Large intestine (tissue), 3 donors: ENCODE measurements at regions not wholly inside any gene's neighbourhood (a gene's known extent, or its start where the extent isn't known, plus 50 kb on each side); places are given as distances from the start of the nearest gene placed in this dataset.
"Not testable (repeated sequence)": the region's sequence is repeated elsewhere in the genome, so short reads cannot be mapped to it uniquely, and the experiment has no call there.

ENCODE experiments used
- DNase-seq, 2 donors: peaks; one replicate each; pipeline versions ENCODE4 v3.0.0 to v3.0.0-alpha.2; 2013
- H3K27ac ChIP-seq: one replicate; pipeline ENCODE4 v1.5.1; 2013; ENCODE audit warnings: low read length
- H3K27me3 ChIP-seq: 2 replicates; pipeline ENCODE4 v1.6.1; 2013; ENCODE audit warnings: low read length; ENCODE audit not compliant: control insufficient read depth, insufficient read depth
- H3K36me3 ChIP-seq: 2 replicates; pipeline ENCODE4 v1.6.1; 2013; ENCODE audit warnings: low read length; ENCODE audit not compliant: control insufficient read depth, insufficient read depth
- H3K4me1 ChIP-seq: one replicate; pipeline ENCODE4 v1.6.1; 2013; ENCODE audit warnings: low read length; ENCODE audit not compliant: control insufficient read depth, insufficient read depth
- H3K4me3 ChIP-seq: one replicate; pipeline ENCODE4 v1.5.1; 2013; ENCODE audit warnings: low read length
- H3K9me3 ChIP-seq: one replicate; pipeline ENCODE4 v1.6.1; 2013; ENCODE audit warnings: mild to moderate bottlenecking, low read depth, low read length, moderate library complexity; ENCODE audit not compliant: control insufficient read depth
- WGBS: methylation state at CpG from one replicate; pipeline ENCODE4 v1.1.5; 2013; ENCODE audit warnings: low lambda C conversion rate; ENCODE audit not compliant: insufficient coverage; 5-methylcytosine and 5-hydroxymethylcytosine counted together

- no peaks in the 10 kb centered on the region for H3K36me3 ChIP-seq
- DNase-seq = no peak
- H3K4me3 ChIP-seq = no peak overlapping the region
- no peak overlapping the region for H3K27ac ChIP-seq
- H3K27me3 ChIP-seq = no peaks in the 10 kb centered on the region
- H3K4me1 ChIP-seq = no peaks in the 10 kb centered on the region
- no peaks in the 10 kb centered on the region for H3K9me3 ChIP-seq
Measured at GRCh38 chr3:99322551-99322950, 315.8 kb upstream of the COL8A1 start.

- no peaks in the 10 kb centered on the region for H3K4me1 ChIP-seq
- H3K36me3 ChIP-seq = no peaks in the 10 kb centered on the region
- WGBS = no CpG with 5 or more reads among the region's 1 CpG
Measured at GRCh38 chr3:99321261-99321660, 317.1 kb upstream of the COL8A1 start.

GRCh38 chr3:99319961-99320360, 318.4 kb upstream of the COL8A1 start:
- WGBS = no CpG with 5 or more reads among the region's 2 CpGs
- H3K4me1 ChIP-seq = no peaks in the 10 kb centered on the region
- H3K27me3 ChIP-seq = no peaks in the 10 kb centered on the region
- no peak overlapping the region for H3K4me3 ChIP-seq
- H3K27ac ChIP-seq = no peak overlapping the region
- no peaks in the 10 kb centered on the region for H3K9me3 ChIP-seq
- DNase-seq = no peak
- no peaks in the 10 kb centered on the region for H3K36me3 ChIP-seq

More at GRCh38 chr3:99321261-99321660, 317.1 kb upstream of the COL8A1 start:
- H3K27me3 ChIP-seq = no peaks in the 10 kb centered on the region
- no peak overlapping the region for H3K4me3 ChIP-seq
- H3K9me3 ChIP-seq = no peaks in the 10 kb centered on the region
- DNase-seq = no peak
- no peak overlapping the region for H3K27ac ChIP-seq

DNA sequence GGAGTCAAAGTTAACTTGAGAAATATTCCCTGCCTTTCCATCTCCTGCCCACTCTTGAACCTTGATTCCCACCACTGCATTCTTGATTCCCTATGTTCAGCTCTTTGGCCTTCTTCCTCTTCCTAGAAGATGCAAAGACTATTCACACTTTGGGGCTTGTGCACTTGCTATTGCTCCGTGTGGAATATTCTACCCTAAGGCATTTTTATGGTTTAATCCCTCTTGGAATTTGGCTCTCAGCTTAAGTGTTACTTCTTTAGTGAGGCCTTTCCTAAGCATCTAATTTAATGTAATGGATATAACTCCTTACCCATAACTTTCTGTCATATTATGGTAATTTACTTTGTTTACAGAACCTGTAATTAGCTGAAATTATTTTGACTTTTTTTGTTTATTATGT, 318.9 kb upstream of the COL8A1 start:
- H3K4me1 ChIP-seq = no peaks in the 10 kb centered on the region
- no peaks in the 10 kb centered on the region for H3K27me3 ChIP-seq
- H3K9me3 ChIP-seq = no peaks in the 10 kb centered on the region
- no peaks in the 10 kb centered on the region for H3K36me3 ChIP-seq
- no peak overlapping the region for H3K4me3 ChIP-seq
- no peak for DNase-seq
- H3K27ac ChIP-seq = no peak overlapping the region
- WGBS = no CpG with 5 or more reads among the region's 1 CpG

GRCh38 chr3:99317201-99317600, 321.2 kb upstream of the COL8A1 start:
- Histone ChIP-seq H3K27me3 (no peaks in the 10 kb centered on the region), H3K4me3 (no peak overlapping the region), H3K9me3 (no peaks in the 10 kb centered on the region), H3K4me1 (no peaks in the 10 kb centered on the region), H3K36me3 (no peaks in the 10 kb centered on the region), H3K27ac (no peak overlapping the region)
- DNase-seq = no peak
- 86% methylated on average over 1 of the region's 2 CpGs for WGBS

DNA sequence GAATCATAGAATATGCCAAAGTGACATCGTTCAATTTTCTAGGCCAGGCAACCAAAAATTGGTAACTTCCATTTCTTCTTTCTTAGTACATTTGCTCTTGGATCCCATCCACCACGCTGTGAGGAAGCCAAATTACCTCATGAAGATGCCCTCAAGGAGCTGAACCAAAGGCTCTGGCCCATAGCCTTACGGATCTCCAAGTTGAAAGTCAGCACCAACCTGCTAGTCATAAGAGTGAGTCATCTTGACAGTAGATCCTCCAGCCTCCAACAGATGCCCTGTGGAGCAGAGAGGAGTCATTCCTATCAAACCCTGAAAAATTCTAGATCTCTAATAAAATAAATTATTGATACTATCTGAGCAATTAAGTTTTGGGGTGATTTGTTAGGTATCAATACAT, 322.5 kb upstream of the COL8A1 start:
- H3K36me3 ChIP-seq = no peaks in the 10 kb centered on the region
- no peak for DNase-seq
- H3K4me1 ChIP-seq = no peaks in the 10 kb centered on the region
- no peak overlapping the region for H3K27ac ChIP-seq
- H3K4me3 ChIP-seq = no peak overlapping the region
- H3K9me3 ChIP-seq = no peaks in the 10 kb centered on the region
- 100% methylated on average over 1 of the region's 3 CpGs for WGBS
- no peaks in the 10 kb centered on the region for H3K27me3 ChIP-seq

- Histone ChIP-seq H3K27ac (no peak overlapping the region), H3K36me3 (no peaks in the 10 kb centered on the region), H3K9me3 (no peaks in the 10 kb centered on the region), H3K4me3 (no peak overlapping the region), H3K4me1 (no peaks in the 10 kb centered on the region), H3K27me3 (no peaks in the 10 kb centered on the region)
- DNase-seq = no peak
Measured at GRCh38 chr3:99313485-99313884, 324.9 kb upstream of the COL8A1 start.

- WGBS = 80% methylated on average over 1 of the region's 1 CpG
- H3K27ac ChIP-seq = no peak overlapping the region
Measured at GRCh38 chr3:99298661-99299060, 339.7 kb upstream of the COL8A1 start.

GRCh38 chr3:99295836-99296235, 342.6 kb upstream of the COL8A1 start:
- Histone ChIP-seq H3K4me1 (no peaks in the 10 kb centered on the region), H3K27ac (no peak overlapping the region), H3K36me3 (no peaks in the 10 kb centered on the region), H3K9me3 (no peaks in the 10 kb centered on the region), H3K4me3 (no peak overlapping the region), H3K27me3 (no peaks in the 10 kb centered on the region)
- WGBS = no CpG with 5 or more reads among the region's 1 CpG
- DNase-seq = no peak

More at GRCh38 chr3:99298661-99299060, 339.7 kb upstream of the COL8A1 start:
- no peak overlapping the region for H3K4me3 ChIP-seq
- H3K9me3 ChIP-seq = no peaks in the 10 kb centered on the region
- H3K27me3 ChIP-seq = no peaks in the 10 kb centered on the region
- DNase-seq = no peak
- no peaks in the 10 kb centered on the region for H3K4me1 ChIP-seq
- no peaks in the 10 kb centered on the region for H3K36me3 ChIP-seq

- not testable (repeated sequence) for H3K4me1 ChIP-seq, H3K27ac ChIP-seq, H3K36me3 ChIP-seq, DNase-seq, H3K9me3 ChIP-seq, H3K4me3 ChIP-seq, H3K27me3 ChIP-seq
- no CpG with 5 or more reads among the region's 8 CpGs for WGBS
Measured at GRCh38 chr3:99294092-99294491, 344.3 kb upstream of the COL8A1 start.

- no CpG with 5 or more reads among the region's 2 CpGs for WGBS
Measured at GRCh38 chr3:99287876-99288275, 350.5 kb upstream of the COL8A1 start.

More at GRCh38 chr3:99287876-99288275, 350.5 kb upstream of the COL8A1 start:
- H3K36me3 ChIP-seq = no peaks in the 10 kb centered on the region
- no peak overlapping the region for H3K27ac ChIP-seq
- DNase-seq = no peak
- no peak overlapping the region for H3K4me3 ChIP-seq
- H3K9me3 ChIP-seq = no peaks in the 10 kb centered on the region
- no peaks in the 10 kb centered on the region for H3K4me1 ChIP-seq
- H3K27me3 ChIP-seq = no peaks in the 10 kb centered on the region
